ENCODE measurements at regions not wholly inside any gene's neighbourhood (a gene's known extent, or its start where the extent isn't known, plus 50 kb on each side); places are given as distances from the start of the nearest gene placed in this dataset.

DNA sequence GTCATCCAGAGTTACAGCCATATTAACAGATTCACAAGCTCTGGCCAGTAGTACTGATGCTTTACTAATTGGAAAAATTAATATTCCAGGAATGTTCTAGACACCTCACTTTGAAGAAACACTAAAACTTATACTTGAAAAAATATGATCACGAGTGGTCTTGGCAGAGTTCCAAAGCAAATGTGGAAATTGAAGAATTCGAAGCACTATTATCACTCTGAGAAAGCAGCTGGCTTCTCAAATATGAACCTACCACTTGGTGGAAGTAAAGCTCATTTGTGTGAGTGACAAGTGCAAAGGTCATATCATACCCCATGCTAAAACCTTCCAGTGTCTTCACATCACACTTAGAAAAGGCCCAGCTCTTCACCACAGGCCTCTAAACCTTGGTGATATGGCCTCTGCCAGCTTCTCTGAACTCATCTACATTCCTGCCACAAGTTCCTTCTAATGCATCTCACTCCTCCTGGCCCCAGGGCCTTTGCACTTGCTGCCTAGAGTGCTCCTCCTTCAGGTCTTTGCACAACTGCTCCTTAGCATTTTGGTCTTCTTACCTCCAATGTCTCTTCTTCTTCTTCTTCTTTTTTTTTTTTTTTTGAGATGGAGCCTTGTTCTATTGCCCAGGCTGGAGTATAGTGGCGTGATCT is 175.7 kb upstream of the SMIM23 start:
- no peak overlapping the region for H3K4me3 Mint-ChIP-seq
- CTCF ChIA-PET, result no interaction called here
- intact Hi-C loops (cut with micrococcal nuclease), result no loop called here

GRCh38 chr5:171610686-171611085 is 174.9 kb upstream of the SMIM23 start:
- POLR2A ChIA-PET, result no interaction called here
- CTCF ChIA-PET, result no interaction called here
- H3K27ac Mint-ChIP-seq, result no peak overlapping the region
- no peak for ATAC-seq (ENCODE audit: low read depth)
- peaks cover 4% of the 10 kb centered on the region for H3K27me3 Mint-ChIP-seq
- intact Hi-C loops (cut with micrococcal nuclease), result no loop called here
- TF ChIP-seq CTCF (IDR thresholded peaks at IDR 0.05), result no peak
- H3K4me3 Mint-ChIP-seq, result no peak overlapping the region
- no peaks in the 10 kb centered on the region for H3K36me3 Mint-ChIP-seq (ENCODE audit: low read depth)
- no peak for DNase-seq
- peaks cover 12% of the 10 kb centered on the region for H3K9me3 Mint-ChIP-seq
- no peaks in the 10 kb centered on the region for H3K4me1 Mint-ChIP-seq

More for the DNA sequence above, 175.7 kb upstream of the SMIM23 start:
- no peak for DNase-seq
- Mint-ChIP-seq H3K27me3 (peaks cover 4% of the 10 kb centered on the region), H3K9me3 (peaks cover 12% of the 10 kb centered on the region), H3K36me3 (ENCODE audit: low read depth) (no peaks in the 10 kb centered on the region), H3K4me1 (no peaks in the 10 kb centered on the region), H3K27ac (no peak overlapping the region)
- no peak for ATAC-seq (ENCODE audit: low read depth)
- no peak for TF ChIP-seq CTCF (IDR thresholded peaks at IDR 0.05)
- POLR2A ChIA-PET, result no interaction called here

DNA sequence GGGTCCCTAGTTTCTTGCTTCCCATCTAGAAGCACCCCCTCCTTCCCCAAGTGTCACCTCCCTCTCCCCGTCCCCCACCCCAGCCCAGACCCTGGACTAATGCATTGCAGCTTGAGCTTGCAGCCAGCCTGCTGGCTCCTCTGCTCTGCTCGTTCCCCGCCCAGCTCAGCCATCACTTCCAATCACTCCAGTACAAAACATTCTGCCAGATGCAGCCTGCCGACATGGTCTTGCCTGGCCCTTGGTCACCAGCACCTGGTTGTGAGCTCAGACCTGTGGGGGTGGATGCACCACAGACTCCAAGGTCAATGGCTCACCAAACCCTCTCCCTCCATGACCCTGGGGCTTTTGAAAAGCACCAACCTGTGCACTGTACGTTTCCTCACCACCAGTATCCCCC is 172.9 kb upstream of the SMIM23 start:
- H3K4me1 Mint-ChIP-seq, result no peaks in the 10 kb centered on the region
- ATAC-seq (ENCODE audit: low read depth) (no peak), DNase-seq (no peak)
- H3K4me3 Mint-ChIP-seq, result no peak overlapping the region
- H3K27ac Mint-ChIP-seq, result no peak overlapping the region
- TF ChIP-seq CTCF (IDR thresholded peaks at IDR 0.05), result no peak
- H3K9me3 Mint-ChIP-seq, result peaks cover 2% of the 10 kb centered on the region
- ChIA-PET CTCF (no interaction called here), POLR2A (no interaction called here)
- peaks cover 4% of the 10 kb centered on the region for H3K27me3 Mint-ChIP-seq
- intact Hi-C loops (cut with micrococcal nuclease), result no loop called here
- H3K36me3 Mint-ChIP-seq (ENCODE audit: low read depth), result no peaks in the 10 kb centered on the region

DNA sequence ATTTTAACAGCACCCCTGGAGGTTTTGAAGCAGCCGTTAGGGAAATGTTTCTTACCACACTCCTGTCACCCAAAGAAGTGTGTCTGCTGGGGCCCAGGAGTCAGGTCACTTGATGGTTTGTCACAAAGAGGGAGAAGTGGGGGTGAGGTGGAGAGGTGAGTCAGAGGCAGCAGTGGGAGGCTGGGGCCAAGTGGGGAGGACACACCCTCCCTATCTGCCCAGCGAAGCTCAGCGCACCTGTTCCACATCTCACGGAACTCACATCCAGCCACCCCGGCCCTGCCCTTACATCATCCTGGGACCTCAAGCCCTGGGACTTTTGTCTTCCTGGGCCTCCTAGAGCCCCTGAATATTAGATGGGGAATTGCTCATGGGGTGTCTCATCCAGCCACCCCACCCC is 171.1 kb upstream of the SMIM23 start:
- no peak overlapping the region for H3K4me3 Mint-ChIP-seq
- no peaks in the 10 kb centered on the region for H3K36me3 Mint-ChIP-seq (ENCODE audit: low read depth)
- no peak for TF ChIP-seq CTCF (IDR thresholded peaks at IDR 0.05)
- H3K27ac Mint-ChIP-seq, result no peak overlapping the region
- no peaks in the 10 kb centered on the region for H3K9me3 Mint-ChIP-seq
- H3K4me1 Mint-ChIP-seq, result no peaks in the 10 kb centered on the region
- H3K27me3 Mint-ChIP-seq, result peaks cover 4% of the 10 kb centered on the region
- ATAC-seq (ENCODE audit: low read depth) (no peak), DNase-seq (no peak)
- ChIA-PET POLR2A (no interaction called here), CTCF (no interaction called here)
- intact Hi-C loops (cut with micrococcal nuclease), result no loop called here

- no peak for TF ChIP-seq CTCF (IDR thresholded peaks at IDR 0.05)
- H3K27me3 Mint-ChIP-seq, result peaks cover 6% of the 10 kb centered on the region
- CTCF ChIA-PET, result no interaction called here
- intact Hi-C loops (cut with micrococcal nuclease), result no loop called here
- no peaks in the 10 kb centered on the region for H3K9me3 Mint-ChIP-seq
- no peak for ATAC-seq (ENCODE audit: low read depth)
- H3K36me3 Mint-ChIP-seq (ENCODE audit: low read depth), result no peaks in the 10 kb centered on the region
- DNase-seq, result no peak
- H3K27ac Mint-ChIP-seq, result no peak overlapping the region
- H3K4me3 Mint-ChIP-seq, result no peak overlapping the region
- POLR2A ChIA-PET, result no interaction called here
- H3K4me1 Mint-ChIP-seq, result no peaks in the 10 kb centered on the region
Observed at GRCh38 chr5:171614971-171615653, 170.5 kb upstream of the SMIM23 start.

Data from activated B cell treated with CpG ODN at 0.5 μM for 24 hours (primary cell).